NCI-H510A treated with DMSO at 0.1 percent for 48 hours (cell line): ENCODE measurements at regions not wholly inside any gene's neighbourhood (a gene's known extent, or its start where the extent isn't known, plus 50 kb on each side); places are given as distances from the start of the nearest gene placed in this dataset.
A peak's percentile ranks its signal among the peaks of the same experiment; 100 is the strongest.

Source experiments
- DNase-seq: peaks from one replicate; lab custom pipeline; 2025; lab: John Stamatoyannopoulos, UW

- DNase-seq = no peak
These were observed 68.1 kb downstream of the TEKT4 start for GRCh38 chr2:94939349-94939748.

- DNase-seq = no peak
These were observed 76.1 kb downstream of the TEKT4 start for GRCh38 chr2:94947097-94948016.

- no peak for DNase-seq
These were observed 69.8 kb upstream of the MAL start for GRCh38 chr2:94955702-94956101.

DNA sequence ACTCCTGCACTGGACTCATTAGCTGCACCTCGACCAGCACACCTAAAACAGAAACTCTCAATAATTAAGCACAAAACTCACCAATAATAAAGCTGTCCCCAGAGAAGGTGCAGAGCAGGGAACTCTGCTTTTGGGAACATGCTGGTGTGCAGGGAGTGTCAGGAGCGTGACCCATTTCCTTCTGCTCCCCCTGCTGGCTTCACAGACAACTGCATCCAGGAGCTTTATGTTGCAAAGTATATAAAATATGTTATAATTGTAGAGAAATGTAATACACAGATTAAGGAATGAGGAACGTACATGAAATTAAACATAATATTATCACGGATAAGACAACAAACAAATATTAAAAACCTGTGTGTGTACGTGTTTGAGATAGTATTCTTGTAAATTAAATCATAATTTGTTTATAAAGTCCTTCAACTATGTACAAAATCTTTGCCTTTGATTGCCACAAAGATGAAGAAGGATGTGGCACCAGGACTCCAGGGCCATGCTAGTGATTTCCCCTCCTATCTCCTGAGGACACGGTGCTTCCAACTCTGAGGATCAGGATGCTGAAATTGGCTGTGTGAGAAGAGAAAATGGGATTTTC is 68.6 kb upstream of the MAL start:
- DNase-seq = peak; percentile 5

- no peak for DNase-seq
These were observed 67.3 kb upstream of the MAL start for GRCh38 chr2:94958245-94958644.

- DNase-seq = no peak
These were observed 65.2 kb upstream of the MAL start for GRCh38 chr2:94960266-94960665.

- no peak for DNase-seq
These were observed 64.8 kb upstream of the MAL start for GRCh38 chr2:94960751-94961150.

GRCh38 chr2:94964193-94964592 is 61.3 kb upstream of the MAL start:
- DNase-seq = no peak

- no peak for DNase-seq
These were observed 58.8 kb upstream of the MAL start for GRCh38 chr2:94966689-94967088.

GRCh38 chr2:94970353-94970752 is 55.2 kb upstream of the MAL start:
- no peak for DNase-seq
